NT2/D1 (cell line): ENCODE measurements at regions not wholly inside any gene's neighbourhood (a gene's known extent, or its start where the extent isn't known, plus 50 kb on each side); places are given as distances from the start of the nearest gene placed in this dataset.

Experiments used
- YY1 ChIP-seq: IDR thresholded peaks from 2 replicates; pipeline ENCODE4 v1.6.1; 2011; ENCODE audit not compliant: insufficient read length, insufficient read depth
- ZNF274 ChIP-seq: IDR thresholded peaks from 2 replicates; pipeline ENCODE4 v1.6.1; 2011; ENCODE audit warnings: mild to moderate bottlenecking, low read depth, low read length

DNA sequence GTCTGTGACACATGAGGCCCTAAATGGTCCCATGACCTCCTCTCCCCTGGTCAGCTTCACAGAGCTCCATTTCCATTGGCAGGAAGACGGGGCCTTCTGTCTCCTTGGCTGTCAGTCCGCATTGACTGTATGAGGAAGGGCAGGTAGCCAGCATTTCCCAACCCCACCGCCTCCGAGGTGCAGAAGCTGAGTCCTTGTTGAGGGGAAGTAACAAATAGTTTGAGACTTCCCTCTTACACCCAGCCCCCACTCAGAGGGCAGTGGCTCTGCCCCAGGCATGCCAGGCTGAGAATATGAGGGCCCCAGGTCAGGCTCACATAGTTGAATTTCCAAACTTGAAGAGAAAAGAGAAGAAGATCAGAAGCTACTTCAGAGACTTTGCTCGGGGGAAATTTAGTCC, 611.1 kb downstream of the BRD1 start:
- TF ChIP-seq YY1: no peak
- no peak for TF ChIP-seq ZNF274
